A549 (cell line): ENCODE measurements at regions not wholly inside any gene's neighbourhood (a gene's known extent, or its start where the extent isn't known, plus 50 kb on each side); places are given as distances from the start of the nearest gene placed in this dataset.

Experiments
- CBX8 ChIP-seq: fragments of 200-600 bp; sonication (generic); IDR thresholded peaks from 2 replicates; pipeline ENCODE4 v1.6.1; 2016
- CHD2 ChIP-seq: fragments of 150-350 bp; IDR thresholded peaks from 2 replicates; pipeline ENCODE4 v1.6.1; 2014; ENCODE audit warnings: low read length; ENCODE audit not compliant: partially characterized antibody
- CTCF ChIP-seq: fragments of >200 bp; sonication (Bioruptor Twin); formaldehyde crosslinking; IDR thresholded peaks from 3 replicates; pipeline ENCODE4 v1.5.1; 2016
- E2F6 ChIP-seq: IDR thresholded peaks from 2 replicates; pipeline ENCODE4 v1.6.1; 2012; ENCODE audit warnings: low read depth, borderline replicate concordance
- EHMT2 ChIP-seq: fragments of 200-600 bp; sonication (generic); IDR thresholded peaks from 2 replicates; pipeline ENCODE4 v1.6.1; 2016; ENCODE audit warnings: antibody characterized with exemption, low read depth, mild to moderate bottlenecking, moderate library complexity
- MAFK ChIP-seq: fragments of 450-650 bp; IDR thresholded peaks from 2 replicates; pipeline ENCODE4 v1.6.1; 2014; ENCODE audit not compliant: partially characterized antibody

- TF ChIP-seq CTCF (no peak), CBX8 (no peak), EHMT2 (no peak), CHD2 (no peak), MAFK (no peak), E2F6 (no peak)
Measured at GRCh38 chr6:164924674-164925073, 384.7 kb downstream of the C6orf118 start.
